HepG2 (cell line): ENCODE measurements at regions not wholly inside any gene's neighbourhood (a gene's known extent, or its start where the extent isn't known, plus 50 kb on each side); places are given as distances from the start of the nearest gene placed in this dataset.

Experiments
- ZNF44 ChIP-seq: sonication (generic); formaldehyde crosslinking; IDR thresholded peaks from 2 replicates; pipeline ENCODE4 v1.5.1; 2020; ENCODE audit warnings: mild to moderate bottlenecking, missing genetic modification reagents
- ZNF703 ChIP-seq: sonication (generic); formaldehyde crosslinking; IDR thresholded peaks from 2 replicates; pipeline ENCODE4 v1.5.1; 2020; ENCODE audit warnings: missing genetic modification reagents, mild to moderate bottlenecking, moderate library complexity, borderline replicate concordance
- ZNF749 ChIP-seq: sonication (generic); formaldehyde crosslinking; IDR thresholded peaks from 2 replicates; pipeline ENCODE4 v1.8.0; 2022; ENCODE audit warnings: mild to moderate bottlenecking, missing genetic modification reagents, moderate library complexity, borderline replicate concordance
- ZSCAN20 ChIP-seq: sonication (generic); formaldehyde crosslinking; IDR thresholded peaks from 2 replicates; pipeline ENCODE4 v1.4.0; 2020; ENCODE audit warnings: missing genetic modification reagents, mild to moderate bottlenecking, borderline replicate concordance

DNA sequence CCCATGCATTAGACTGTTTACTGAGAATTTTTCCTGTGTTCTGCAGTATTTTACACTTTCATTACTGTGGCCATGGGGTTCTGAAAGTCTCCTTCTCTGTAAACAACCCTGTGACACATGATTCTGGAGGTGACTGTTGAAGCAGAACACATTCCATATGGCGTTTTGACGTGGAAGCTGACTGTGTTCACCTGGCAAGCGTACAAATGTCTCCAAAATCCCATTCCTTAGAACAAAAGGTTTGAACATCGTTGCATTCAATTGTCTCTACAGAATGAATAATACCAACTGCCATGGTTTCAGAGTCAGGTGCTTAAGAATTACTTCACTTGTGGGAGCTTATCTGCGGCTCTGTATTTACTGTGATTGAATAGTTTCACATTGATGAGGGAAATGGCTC lies 485.6 kb upstream of the TMEM132C start:
- TF ChIP-seq ZNF749 (CRISPR knock-in tag) (no peak), ZNF703 (CRISPR knock-in tag) (no peak), ZSCAN20 (CRISPR knock-in tag) (no peak), ZNF44 (CRISPR knock-in tag) (no peak)
